Left renal cortex interstitium (tissue), 4 donors: ENCODE measurements at regions not wholly inside any gene's neighbourhood (a gene's known extent, or its start where the extent isn't known, plus 50 kb on each side); places are given as distances from the start of the nearest gene placed in this dataset.
"Not testable (repeated sequence)": the region's sequence is repeated elsewhere in the genome, so short reads cannot be mapped to it uniquely, and the experiment has no call there.

Experiments used
- DNase-seq, 4 donors: peaks; one replicate each; pipeline ENCODE4 v3.0.0-alpha.2; 2013; ENCODE audit warnings: low read depth in 4 of 4, low spot score in 2 of 4, missing footprints in 1 of 4

DNA sequence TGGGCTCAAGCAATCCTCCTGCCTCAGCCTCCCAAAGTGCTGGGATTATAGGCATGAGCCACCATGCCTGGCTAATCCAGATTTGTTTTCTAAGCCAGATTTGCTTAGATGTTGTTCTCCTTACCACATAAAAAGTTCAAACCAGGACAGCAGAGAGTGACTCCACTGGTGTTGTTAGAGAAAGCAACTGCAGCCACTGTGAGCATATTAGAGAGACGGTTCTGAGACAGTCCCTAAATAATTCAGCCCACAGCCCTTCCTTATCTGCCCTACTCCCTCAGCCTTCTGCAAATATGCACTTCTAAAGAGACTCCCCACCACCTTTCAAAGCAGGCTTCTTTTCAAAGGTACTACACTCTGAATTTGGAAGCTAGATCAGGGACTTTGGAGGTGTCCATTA is 96.1 kb downstream of the DRD1 start:
- no peak for DNase-seq

DNA sequence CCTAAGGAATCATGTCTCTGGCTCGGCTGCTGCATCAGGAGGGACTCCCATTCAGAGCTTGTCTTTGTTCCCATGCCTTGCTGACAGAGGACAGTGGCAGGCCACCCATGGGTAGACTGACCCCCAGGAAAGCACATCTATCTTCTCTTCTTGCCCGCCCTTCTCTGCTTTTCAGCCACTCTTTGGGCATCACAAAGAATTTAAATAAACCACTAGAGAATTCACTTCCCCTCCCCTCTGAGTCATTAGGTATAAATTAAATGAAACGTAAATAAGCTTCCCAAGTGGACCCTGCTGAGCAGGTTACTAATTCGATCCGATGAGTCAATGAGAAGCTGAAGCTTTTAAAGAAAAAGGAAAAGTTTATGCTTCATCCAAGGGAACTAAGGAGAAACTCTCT is 97.0 kb downstream of the DRD1 start:
- no peak for DNase-seq

DNA sequence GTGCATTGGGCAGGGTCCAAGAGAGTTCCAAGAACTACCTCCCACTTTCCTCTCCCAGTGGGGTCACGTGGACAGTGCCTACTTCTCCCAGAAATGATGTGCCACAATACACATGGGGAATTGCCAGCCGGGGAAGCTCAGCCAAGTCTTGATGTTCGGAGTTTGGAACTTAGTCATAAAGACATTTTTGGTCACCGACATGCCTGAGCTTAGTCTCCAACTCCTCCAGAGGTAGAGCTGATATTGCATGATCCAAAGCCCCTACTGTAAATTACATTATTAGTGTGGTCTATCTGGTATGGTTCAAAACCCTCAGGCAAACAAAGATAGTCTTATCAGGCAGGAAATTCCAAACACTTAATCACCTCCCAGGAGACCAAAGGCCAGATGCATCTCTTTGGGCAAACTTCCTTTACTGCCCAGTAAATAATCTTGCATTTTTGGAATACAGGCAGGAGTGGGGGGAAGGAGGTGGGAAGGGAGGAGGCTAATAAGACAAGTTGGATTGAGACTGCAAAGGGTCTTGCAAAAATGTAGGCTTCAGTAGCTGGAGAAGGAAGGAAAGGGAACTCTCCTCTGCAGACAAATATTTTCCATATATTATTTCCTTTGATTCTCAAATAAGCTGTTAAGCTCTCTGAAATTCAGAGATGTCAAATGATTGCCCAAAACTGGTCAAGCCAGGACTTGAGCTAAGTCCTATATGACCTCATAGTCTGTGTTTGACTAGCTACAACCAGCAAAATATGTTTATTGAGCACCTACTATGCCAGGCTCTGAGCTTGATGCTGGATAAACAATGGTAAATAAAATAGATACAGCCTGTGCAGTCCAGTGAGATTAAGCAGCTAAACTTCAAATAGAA is 99.4 kb downstream of the DRD1 start:
- DNase-seq: no peak

DNA sequence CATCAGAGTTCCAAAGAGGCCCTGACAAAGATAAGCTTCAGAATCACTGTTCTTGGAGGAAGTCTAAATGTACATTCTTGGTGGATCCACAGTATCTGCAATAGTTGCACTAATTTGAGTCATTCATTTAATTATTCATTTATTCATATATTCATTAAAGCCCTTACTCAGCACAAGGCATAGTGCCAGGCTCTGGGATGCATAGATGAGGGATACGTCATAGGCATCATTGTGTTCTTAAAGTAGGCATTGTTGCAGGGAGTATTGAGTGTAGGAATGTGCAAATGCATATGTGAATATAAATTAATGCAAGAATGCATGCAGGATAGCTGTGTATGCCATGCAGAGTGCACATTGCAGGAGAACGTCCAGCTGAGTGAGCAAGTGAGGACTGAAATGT is 100.7 kb downstream of the DRD1 start:
- no peak for DNase-seq

DNA sequence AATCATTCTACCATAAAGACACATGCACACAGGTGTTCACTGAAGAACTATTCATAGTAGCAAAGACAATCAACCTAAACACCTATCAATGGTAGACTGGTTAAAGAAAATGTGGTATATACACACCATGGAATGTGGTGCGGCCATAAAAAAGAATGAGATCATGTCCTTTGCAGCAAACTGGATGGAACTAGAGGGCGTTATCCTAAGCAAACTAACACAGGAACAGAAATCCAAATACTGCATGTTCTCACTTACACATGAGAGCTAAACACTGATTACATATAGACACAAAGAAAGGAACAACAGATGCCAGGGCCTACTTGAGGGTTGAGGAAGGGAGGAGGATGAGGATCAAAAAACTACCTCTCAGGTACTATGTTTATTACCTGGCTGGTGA is 103.8 kb downstream of the DRD1 start:
- DNase-seq: no peak

DNA sequence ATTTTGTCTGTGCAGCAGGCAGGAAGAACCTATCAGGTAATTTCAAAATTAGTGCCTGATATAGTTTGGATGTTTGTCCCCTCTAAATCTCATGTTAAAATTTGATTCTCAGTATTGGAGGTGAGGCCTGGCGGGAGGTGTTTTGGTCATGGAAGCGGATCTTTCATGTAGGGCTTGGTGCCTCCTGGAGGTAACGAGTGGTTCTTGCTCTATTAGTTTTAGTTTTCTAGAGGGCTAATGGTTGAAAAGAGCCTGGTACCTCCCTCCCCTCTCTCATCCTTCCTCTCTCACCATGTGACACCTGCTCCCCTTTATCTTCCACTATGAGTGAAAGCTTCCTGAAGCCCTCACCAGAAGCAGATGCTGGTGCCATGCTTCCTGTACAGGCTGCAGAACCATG is 106.3 kb downstream of the DRD1 start:
- no peak for DNase-seq

DNA sequence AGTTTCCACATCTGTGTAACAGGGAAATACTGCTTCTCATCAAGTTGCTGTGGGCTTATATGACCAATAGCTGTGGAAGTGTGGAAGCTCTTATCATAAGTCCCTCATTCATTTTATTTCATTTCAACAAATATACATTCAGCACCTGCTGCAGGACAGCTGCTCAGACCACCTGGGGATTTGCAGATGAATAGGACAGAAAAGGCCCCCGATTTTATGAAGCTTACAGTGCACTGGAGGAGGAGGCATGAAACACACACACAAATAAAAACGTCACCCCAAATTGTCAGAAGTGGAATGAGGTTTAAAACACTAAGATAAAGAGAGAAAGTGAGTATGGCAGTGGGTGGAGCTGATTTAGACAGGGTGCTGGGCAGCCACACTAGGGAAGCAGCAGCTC is 107.2 kb downstream of the DRD1 start:
- no peak for DNase-seq

DNA sequence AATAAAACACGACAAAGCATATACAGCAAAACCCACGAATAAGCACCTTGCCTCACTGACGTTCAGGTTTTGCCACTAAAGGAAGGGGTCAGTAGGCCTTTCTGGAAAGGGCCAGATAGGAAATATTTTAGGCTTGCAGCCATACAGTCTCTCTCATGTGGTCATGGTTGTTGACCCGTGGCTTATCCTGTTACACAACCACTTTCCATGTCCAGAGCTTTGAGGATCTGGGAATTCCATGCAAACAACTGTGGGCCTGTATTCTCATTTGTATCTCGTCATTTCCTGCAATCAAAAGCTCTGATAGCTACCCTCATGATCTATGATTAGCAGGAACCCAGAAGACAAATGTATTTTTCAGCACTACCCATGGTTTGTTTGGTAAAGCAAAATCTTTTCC is 108.3 kb downstream of the DRD1 start:
- DNase-seq: no peak

DNA sequence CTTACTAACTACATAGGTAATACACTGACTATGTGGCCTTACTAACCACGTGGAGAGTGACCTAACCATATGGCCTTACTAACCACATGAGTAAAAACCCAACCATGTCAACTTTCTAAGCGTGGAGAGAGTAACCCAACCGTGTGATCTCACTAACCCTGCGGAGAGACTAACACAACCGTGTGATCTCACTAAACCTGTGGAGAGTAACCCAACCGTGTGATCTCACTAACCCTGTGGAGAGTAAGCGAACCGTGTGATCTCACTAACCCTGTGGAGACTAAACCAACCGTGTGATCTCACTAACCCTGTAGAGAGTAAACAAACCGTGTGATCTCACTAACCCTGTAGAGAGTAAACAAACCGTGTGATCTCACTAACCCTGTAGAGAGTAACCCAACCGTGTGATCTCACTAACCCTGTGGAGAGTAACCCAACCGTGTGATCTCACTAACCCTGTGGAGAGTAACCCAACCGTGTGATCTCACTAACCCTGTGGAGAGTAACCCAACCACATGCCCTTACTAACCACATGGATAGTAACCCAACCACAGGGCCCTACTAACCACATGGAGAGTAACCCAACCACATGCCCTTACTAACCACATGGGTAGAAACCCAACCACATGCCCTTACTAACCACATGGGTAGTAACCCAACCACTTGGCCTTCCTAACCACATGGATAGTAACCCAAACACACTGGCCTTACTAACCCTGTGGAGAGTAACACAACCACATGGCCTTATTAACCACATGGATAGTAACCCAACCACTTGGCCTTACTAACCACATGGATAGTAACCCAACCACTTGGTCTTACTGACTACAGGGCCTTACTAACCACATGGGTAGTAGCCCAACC is 112.6 kb downstream of the DRD1 start:
- DNase-seq: not testable (repeated sequence)

DNA sequence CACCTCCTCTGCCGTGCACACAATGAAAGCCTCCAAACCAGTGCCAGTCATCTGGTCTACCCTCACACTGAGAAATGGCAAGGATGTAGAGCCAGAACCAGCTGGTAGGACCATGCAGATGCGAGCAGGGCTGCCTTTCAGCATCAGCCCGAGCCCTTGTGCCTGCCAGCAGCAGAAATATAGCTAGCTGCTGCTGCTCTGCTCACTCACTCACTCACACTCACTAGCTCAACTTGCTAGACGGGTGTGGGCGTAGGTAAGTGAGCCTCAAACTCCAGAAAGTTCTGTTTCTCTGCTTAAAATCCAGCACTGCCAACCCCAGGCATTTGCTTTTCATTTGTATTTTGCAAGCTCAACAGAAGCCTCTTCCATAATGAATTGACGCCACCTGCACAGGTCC is 114.0 kb downstream of the DRD1 start:
- no peak for DNase-seq

DNA sequence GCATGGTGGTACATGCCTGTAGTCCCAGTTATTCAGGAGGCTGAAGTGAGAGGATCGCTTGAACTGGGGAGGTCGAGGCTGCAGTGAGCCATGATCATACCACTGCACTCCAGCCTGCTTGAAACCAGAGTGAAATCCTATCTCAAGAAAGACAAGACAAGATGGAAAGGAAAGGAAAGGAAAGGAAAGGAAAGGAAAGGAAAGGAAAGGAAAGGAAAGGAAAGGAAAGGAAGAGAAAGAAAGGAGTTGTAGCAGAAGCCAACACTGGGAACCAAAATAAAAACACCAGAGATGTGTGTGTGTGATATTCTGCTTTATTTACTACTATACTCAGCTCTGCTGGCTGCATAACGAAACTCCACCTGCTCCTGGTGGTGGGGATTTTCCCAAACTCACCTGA is 115.3 kb downstream of the DRD1 start:
- DNase-seq: no peak

DNA sequence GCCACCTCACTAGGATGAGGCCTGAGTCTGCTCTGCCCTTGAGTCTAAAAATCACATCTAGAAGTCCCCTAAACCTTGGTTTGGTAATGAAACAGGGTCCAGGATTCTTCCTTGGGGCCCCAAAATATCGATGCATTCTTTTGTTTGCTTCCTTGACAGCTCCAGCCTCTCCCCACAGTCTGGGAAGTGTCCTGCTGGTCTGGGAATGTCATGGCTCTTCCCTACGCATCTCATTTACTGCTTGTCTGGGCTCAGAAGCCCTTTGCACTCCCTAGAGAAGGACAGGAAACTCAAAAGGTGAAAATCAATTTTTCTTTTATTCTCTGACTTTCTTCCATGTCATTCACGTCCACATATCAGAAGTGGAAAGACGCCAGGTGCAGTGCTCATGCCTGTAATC is 115.8 kb downstream of the DRD1 start:
- no peak for DNase-seq

DNA sequence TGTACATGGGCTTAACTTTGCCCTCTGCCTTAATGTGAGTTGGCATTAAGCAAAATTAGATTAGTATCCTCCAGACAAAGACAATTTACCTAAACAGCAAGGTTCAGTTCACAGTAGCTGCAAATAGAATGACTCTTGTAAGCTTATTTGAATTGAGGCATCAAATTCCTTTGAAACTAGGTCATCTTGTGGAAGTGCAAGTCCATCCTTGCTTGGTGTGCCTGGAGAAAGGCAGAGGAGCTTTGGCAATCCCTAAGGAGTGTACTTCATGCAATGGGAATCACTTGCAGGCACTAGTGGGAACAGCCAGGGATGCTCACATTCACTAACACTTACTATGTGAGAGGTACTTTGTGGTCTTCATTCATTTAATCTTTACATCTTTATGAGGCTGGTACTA is 118.3 kb downstream of the DRD1 start:
- DNase-seq: no peak

DNA sequence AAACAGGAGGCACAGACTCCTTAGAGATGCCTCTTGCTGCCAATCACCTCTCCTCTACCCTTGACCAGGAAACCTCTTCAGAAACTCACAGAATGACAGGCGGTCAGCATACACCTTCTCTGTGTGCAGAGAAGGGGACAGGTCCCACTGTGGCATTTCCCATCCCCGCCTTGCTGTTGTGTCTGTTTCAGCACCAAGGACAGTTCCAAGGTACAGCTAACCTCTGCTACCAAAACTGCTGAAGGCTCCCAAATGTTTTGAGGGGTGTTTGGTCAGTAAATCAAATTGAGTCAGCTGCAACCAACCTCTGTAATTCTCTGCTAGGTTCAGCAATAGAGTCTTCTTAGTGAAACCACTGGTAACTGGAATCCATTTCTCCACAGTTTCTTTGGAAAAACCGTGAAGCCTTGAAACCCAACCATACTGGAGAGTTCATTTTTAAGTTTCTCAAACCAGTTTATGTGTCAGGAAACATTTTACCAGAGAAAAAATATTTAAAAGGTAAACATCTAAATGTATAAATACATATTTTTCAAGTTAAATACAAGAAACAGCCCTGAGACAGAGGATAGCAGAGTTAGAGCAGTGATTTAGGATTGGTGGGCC is 122.0 kb downstream of the DRD1 start:
- peak; percentile 21 to 60 (median 29) for DNase-seq

DNA sequence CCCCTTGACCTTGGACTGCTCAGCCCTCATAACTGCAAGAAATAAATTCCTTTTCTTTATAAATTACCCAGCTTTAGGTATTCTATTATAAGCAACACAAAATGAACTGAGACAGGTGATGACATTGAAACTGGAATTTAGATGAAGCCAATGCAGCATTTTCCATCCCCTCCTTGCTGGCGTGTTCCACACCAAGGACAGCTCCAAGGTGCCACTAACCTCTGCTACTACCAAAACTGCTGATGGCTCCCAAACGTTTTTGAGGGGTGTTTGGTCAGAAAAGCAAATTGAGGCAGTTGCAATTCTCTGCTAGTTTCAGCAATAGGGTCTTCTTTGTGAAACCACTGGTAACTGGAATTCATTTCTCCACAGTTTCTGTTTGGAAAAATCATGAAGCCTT is 124.8 kb downstream of the DRD1 start:
- no peak for DNase-seq

DNA sequence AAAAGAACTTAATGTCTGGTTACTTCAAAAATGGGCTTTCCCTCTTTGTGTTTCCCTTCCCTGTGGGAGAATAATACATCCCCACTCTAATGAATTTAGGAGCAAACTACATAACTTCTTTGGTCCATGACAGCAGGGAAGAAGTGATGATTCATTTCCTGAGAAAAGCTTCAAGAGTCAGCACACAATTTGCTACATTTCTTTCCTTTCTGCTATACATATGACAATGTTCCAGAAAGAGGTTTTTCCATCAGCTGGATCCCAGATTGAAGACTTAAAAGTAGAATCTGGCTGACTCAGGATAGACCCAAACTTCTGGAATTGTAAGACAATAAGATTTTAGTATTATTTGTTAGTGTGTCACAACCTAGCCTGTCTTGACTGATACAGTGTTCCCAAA is 126.1 kb downstream of the DRD1 start:
- DNase-seq: no peak

DNA sequence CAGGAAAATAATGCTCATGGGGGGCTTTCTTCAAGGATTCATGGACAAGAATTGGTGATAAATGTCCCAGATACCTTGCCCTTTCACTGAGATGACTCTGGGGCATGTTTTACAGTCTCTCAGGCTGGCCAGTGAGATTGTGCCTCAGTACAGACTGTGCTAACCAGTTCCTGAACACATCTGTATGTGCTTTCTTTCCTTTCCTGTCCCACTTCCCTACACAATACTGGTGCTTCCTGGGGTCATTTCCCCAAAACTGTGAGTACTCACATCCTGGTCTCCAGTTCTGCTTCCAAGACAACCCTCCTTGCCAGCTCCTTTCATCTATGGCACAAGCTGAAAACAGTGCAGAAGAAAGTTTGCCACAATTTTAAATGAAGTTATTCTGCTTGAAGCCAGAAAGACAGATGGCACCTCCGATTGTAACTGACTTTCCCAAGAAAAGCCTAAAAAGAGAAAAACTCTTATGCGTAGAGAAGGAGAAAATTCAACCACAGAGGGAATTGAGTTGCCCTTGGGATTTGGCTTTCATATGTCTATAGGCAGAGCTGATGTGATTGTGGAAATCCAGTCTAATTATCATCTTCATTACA is 134.7 kb downstream of the DRD1 start:
- no peak for DNase-seq

DNA sequence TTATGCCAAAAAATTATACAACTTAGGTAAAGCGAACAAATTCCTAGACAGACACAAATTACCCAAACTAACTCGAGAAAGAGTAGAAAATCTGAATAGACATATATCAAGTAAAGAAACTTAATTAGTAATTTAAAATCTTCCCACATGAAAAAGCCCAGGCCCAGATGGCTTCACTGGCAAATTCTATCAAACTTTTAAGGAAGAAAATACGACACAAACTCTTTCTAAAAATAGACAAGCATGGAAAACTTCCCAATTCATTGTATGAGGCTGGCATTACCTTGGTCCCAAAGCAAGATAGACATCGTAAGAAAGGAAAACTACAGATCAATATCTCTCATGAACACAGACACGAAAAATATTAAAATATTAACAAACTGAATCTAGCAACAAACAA is 135.3 kb downstream of the DRD1 start:
- DNase-seq: no peak

DNA sequence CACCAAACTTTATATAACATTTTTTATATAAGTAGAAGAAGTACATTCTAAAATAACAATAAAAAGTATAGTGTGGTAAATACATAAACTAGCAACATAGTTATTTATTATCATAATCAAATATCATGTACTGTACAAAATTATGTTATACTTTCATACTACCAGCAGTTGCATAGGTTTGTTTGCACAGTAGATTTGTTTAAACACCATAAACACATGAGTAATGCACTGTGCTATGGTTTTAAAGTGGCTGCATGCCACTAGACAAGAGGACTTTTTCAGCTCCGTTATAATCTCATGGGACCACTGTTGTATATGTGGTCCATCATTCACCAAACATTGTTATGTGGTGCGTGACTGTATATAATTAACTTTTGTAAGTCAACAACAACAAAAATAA is 137.6 kb downstream of the DRD1 start:
- DNase-seq: no peak

DNA sequence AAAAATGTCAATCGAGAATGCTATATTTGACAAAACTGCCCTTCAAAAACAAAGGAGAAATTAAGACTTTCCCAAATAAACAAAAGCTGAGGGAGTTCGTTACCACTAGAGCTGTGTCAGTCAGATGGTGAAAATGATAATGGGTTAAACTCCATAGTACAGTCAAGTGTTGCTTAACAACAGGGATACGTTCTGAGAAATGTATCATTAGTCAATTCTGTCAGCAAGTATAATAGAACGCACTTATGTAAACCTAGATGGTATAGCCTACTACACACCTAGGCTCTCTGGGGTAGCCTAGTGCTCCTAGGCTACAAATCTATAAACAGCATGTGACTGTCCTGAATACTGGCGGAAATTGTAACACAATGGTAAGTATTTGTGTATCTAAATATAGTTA is 138.7 kb downstream of the DRD1 start:
- no peak for DNase-seq

DNA sequence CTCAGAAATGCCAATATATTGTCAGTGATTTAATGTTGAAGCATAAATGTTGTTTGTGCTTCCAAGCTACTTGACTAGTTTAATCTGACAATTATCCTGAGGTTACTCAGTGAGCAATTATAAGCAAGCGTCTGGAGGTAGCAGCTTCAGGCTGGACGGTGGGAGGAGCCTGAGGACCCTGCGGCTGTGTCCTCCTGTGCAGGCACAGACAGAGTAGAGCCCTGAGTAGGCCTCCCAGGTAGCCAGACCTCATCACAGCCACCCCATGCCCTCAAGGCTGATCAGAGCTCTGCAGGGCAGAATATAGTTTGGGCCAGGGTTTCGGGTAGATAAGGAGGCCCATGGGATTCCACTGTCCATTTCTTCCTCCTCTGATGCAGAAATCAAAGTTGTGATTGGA is 153.6 kb downstream of the DRD1 start:
- no peak for DNase-seq
